ENCODE measurements at regions not wholly inside any gene's neighbourhood (a gene's known extent, or its start where the extent isn't known, plus 50 kb on each side); places are given as distances from the start of the nearest gene placed in this dataset.

DNA sequence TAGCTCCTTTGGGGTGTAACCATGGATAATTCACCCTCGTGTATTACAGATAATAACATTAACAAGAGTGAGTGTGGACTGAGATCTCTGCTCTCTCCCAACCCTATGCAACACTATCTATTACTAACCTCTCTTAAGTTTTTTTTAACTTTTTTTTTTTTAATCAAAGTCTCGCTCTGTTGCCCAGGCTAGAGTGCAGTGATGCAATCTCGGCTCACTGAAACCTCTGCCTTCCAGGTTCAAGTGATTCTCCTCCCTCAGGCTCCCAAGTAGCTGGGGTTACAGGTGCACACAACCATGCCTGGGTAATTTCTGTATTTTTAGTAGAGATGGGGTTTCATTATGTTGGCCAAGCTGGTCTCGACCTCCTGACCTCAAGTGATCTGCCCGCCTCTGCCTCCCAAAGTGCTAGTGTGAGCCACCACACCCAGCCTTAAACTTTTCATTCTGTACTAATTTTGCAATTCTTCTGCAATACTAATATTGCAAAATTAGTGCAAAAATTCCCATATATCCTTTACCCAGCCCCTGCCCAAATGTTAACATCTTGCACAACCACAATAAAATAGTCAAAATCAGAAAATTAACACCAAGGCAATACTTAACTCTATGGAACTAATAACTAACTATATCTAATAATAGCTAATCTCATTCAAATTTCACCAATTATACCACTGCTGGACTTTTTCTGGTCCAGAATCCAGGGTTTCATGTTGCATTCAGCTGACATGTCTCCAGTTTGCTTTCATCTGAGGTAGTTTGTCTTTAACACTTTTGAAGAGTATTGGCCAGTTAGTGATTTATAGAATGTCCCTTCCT, 66.5 kb upstream of the TCF7L2 start (continued):
- TF ChIP-seq TBP (IDR thresholded peaks at IDR 0.05; ENCODE audit: low read depth, low read length): no peak
- TF ChIP-seq USF2 (IDR thresholded peaks at IDR 0.05; ENCODE audit: low read length): no peak
- TF ChIP-seq, protein P1, sequence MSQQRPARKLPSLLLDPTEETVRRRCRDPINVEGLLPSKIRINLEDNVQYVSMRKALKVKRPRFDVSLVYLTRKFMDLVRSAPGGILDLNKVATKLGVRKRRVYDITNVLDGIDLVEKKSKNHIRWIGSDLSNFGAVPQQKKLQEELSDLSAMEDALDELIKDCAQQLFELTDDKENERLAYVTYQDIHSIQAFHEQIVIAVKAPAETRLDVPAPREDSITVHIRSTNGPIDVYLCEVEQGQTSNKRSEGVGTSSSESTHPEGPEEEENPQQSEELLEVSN (IDR thresholded peaks at IDR 0.05): no peak
- no peak for TF ChIP-seq CHD7 (IDR thresholded peaks at IDR 0.05; ENCODE audit: insufficient replicate concordance, low read length)
- TF ChIP-seq RAD21 (IDR thresholded peaks at IDR 0.05 in 1 of 2, conservative IDR thresholded peaks at IDR 0.05 in 1 of 2; ENCODE audit: low read depth in 2 of 2, low read length in 2 of 2): no peak
- TF ChIP-seq JUN (IDR thresholded peaks at IDR 0.05; ENCODE audit: low read depth, low read length): no peak
